PC-9 (cell line): ENCODE measurements at regions not wholly inside any gene's neighbourhood (a gene's known extent, or its start where the extent isn't known, plus 50 kb on each side); places are given as distances from the start of the nearest gene placed in this dataset.
"Not testable (repeated sequence)": the region's sequence is repeated elsewhere in the genome, so short reads cannot be mapped to it uniquely, and the experiment has no call there.

Experiments
- CTCF ChIP-seq: fragments of 200-600 bp; sonication (generic); conservative IDR thresholded peaks from 2 replicates; pipeline ENCODE4 v1.6.1; 2017; ENCODE audit warnings: mixed run types, antibody characterized with exemption, mild to moderate bottlenecking, moderate library complexity
- EZH2 ChIP-seq: fragments of 200-600 bp; sonication (generic); IDR thresholded peaks from 2 replicates; pipeline ENCODE4 v1.8.0; 2017; ENCODE audit warnings: antibody characterized with exemption, low read depth

DNA sequence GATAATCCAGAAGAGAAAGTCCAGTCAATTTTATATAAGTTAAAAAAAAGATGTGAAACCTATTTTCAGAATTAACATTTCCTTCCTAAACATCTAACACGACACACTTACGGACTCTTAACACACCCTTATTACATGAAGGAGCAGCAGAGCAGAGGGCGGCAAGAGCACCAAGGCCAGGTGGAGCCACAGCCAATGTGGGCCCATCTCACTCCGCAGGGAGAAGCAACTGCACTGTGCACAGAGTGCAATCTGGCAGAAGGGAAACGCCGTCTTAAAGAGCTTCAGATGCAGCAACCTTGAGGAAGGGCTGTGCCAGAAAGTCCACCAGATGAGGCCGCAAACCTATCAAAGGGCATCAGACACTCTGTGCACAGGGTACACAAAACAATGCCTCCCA, 109.2 kb upstream of the SAMD11 start:
- not testable (repeated sequence) for TF ChIP-seq EZH2, CTCF
